ENCODE measurements at regions not wholly inside any gene's neighbourhood (a gene's known extent, or its start where the extent isn't known, plus 50 kb on each side); places are given as distances from the start of the nearest gene placed in this dataset.

- CTCF ChIA-PET (ENCODE audit: low intra/inter-chr PET ratio, low total read pairs), result no interaction called here
- H2AFZ ChIP-seq (ENCODE audit: low read length), result no peak overlapping the region
- DNase-seq (ENCODE audit: low spot score) (no peak), ATAC-seq (no peak), FAIRE-seq (no peak)
- WGBS (ENCODE audit: low lambda C conversion rate), result 45% methylated on average over 5 of the region's 5 CpGs
- in situ Hi-C loops (cut with HindIII; ENCODE audit: extremely low pct_ligation_motif_present, low pct_unique_long_range_greater_than_20kb) (no loop called here), intact Hi-C loops (cut with micrococcal nuclease; ENCODE audit: unreplicated experiment) (no loop called here)
- no peak overlapping the region for H3K27ac ChIP-seq (ENCODE audit: extremely low read length, insufficient read depth, low read length)
- no peaks in the 10 kb centered on the region for H3K4me1 ChIP-seq (ENCODE audit: insufficient read depth, low read length)
- H3K79me2 ChIP-seq (ENCODE audit: insufficient read depth, low read length), result no peaks in the 10 kb centered on the region
- no peak overlapping the region for H3K4me2 ChIP-seq (ENCODE audit: low read depth, low read length)
- POLR2A ChIA-PET, result no interaction called here
- H3K36me3 ChIP-seq (replicated peaks in 1 of 2; ENCODE audit: control insufficient read depth in 1 of 2, insufficient read depth in 2 of 2, low read length in 2 of 2), result no peaks in the 10 kb centered on the region
- no peaks in the 10 kb centered on the region for H4K20me1 ChIP-seq (ENCODE audit: insufficient read depth, low read length)
- no peak overlapping the region for H3K4me3 ChIP-seq (replicated peaks in 1 of 3; ENCODE audit: insufficient read depth in 1 of 3, low read depth in 2 of 3, low read length in 3 of 3)
- H3K27me3 ChIP-seq (ENCODE audit: control insufficient read depth in 1 of 2, insufficient read depth in 2 of 2, low read length in 2 of 2), result no peaks in the 10 kb centered on the region
- H3K9me3 ChIP-seq (ENCODE audit: low read length), result no peaks in the 10 kb centered on the region
- BruUV-seq (replicated peaks), result no TSS peak
- H3K9ac ChIP-seq (ENCODE audit: insufficient read depth, low read depth, low read length), result no peak overlapping the region
- TF ChIP-seq MAZ (IDR thresholded peaks at IDR 0.05; ENCODE audit: borderline replicate concordance, low read depth, low read length) (no peak), MAZ (CRISPR knock-in tag; IDR thresholded peaks at IDR 0.05; ENCODE audit: low read depth) (no peak), ZKSCAN1 (IDR thresholded peaks at IDR 0.05; ENCODE audit: low read length) (no peak), SMARCE1 (IDR thresholded peaks at IDR 0.05; ENCODE audit: borderline replicate concordance) (no peak), STAT6 (CRISPR knock-in tag; IDR thresholded peaks at IDR 0.05; ENCODE audit: borderline replicate concordance) (no peak), ZZZ3 (CRISPR knock-in tag; IDR thresholded peaks at IDR 0.05; ENCODE audit: borderline replicate concordance) (no peak), ZBTB4 (CRISPR knock-in tag; IDR thresholded peaks at IDR 0.05; ENCODE audit: borderline replicate concordance) (no peak), POLR2AphosphoS5 (IDR thresholded peaks at IDR 0.05; ENCODE audit: low read depth, low read length) (no peak), ZNF138 (CRISPR knock-in tag; IDR thresholded peaks at IDR 0.05; ENCODE audit: low read depth) (no peak), ZNF776 (CRISPR knock-in tag; IDR thresholded peaks at IDR 0.05) (no peak), FOXO1 (CRISPR knock-in tag; IDR thresholded peaks at IDR 0.05) (no peak), ZNF512B (CRISPR knock-in tag; IDR thresholded peaks at IDR 0.05; ENCODE audit: borderline replicate concordance) (no peak), MTF1 (CRISPR knock-in tag; IDR thresholded peaks at IDR 0.05) (no peak)
Observed at GRCh38 chr15:95868450-95868849, 462.1 kb upstream of the NR2F2 start.
